NCI-H524 treated with DMSO at 0.1 percent for 48 hours (cell line): ENCODE measurements at regions not wholly inside any gene's neighbourhood (a gene's known extent, or its start where the extent isn't known, plus 50 kb on each side); places are given as distances from the start of the nearest gene placed in this dataset.

Experiments
- DNase-seq: peaks from one replicate; lab custom pipeline; 2025; lab: John Stamatoyannopoulos, UW

DNA sequence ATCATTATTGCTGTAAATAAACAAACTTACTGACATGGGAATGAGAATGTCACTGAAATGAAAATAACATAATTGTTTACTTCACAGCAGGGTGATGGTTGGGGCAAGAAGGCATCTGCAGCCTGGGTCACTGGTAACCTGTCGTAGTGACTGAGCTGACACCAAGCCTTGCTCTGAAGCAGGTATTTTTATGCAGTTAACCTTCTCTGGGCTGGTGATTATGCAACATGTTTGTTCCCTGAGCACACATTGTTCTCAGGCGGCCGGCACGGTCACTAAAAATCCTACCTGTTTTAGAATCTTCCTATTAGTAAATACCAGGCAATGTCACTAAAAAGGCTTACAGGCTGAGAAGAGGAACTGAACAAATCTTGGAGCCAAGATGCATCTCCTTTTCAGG is 157.7 kb upstream of the NR3C1 start:
- no peak for DNase-seq

DNA sequence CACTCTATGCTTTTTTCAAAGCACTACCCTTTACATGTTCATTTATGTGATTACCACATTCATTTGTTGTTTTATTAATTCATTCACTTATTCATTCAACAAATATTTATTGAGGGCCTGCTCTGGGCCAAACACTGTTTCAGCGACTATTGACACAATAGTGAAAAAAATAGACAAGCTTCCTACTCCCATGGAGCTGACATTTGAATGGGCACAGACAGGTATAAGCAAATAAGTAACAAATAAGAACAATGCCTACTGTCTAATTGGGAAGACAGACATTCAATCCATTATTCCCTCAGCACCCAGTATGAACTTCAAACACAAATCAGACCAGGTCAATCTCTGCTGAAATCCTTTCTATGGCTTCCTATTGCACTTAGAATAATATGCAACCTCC is 156.9 kb upstream of the NR3C1 start:
- no peak for DNase-seq

DNA sequence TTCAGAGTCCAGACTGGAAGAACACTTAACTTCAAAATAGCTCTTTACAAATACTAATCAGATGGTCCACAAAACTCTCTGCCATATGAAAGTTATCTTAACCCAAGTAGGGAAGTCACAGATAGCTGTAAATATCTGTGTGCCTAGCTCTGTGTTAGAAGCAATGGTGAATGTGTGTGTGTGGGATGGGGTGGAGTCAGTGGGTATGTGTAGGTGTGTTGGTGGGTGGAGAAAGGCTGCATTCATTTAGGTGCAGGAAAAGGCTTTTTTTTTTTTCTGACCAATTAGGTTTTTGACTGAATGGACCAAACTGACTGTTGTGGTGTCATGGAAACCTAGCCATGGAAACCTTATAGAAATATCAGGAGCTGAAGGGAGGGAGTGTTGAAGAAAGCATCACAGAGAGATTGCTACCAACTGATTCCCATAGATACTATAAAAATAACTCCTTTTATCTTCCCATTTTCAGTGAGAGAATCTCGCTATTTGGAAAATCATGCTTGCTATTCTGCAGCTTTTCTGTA is 156.2 kb upstream of the NR3C1 start:
- DNase-seq: no peak

DNA sequence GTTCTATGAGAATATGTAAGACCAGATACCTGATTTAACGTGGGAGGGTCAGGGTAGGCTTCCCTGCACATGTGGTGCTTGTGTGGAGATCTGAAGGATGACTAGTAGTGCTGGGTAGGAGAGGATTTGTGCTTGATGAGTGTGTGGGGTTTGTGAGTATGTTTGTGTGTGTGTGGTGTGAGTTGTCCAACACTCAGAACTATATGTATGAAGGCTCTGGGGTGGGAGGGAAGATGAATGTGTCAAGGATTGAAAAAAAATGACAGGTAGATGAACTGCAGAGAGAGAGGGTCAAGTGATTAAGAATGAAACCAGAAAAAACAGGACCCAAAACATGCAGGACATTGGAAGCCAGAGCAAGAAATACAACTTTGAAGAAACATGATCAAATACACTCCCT is 154.6 kb upstream of the NR3C1 start:
- DNase-seq: no peak

DNA sequence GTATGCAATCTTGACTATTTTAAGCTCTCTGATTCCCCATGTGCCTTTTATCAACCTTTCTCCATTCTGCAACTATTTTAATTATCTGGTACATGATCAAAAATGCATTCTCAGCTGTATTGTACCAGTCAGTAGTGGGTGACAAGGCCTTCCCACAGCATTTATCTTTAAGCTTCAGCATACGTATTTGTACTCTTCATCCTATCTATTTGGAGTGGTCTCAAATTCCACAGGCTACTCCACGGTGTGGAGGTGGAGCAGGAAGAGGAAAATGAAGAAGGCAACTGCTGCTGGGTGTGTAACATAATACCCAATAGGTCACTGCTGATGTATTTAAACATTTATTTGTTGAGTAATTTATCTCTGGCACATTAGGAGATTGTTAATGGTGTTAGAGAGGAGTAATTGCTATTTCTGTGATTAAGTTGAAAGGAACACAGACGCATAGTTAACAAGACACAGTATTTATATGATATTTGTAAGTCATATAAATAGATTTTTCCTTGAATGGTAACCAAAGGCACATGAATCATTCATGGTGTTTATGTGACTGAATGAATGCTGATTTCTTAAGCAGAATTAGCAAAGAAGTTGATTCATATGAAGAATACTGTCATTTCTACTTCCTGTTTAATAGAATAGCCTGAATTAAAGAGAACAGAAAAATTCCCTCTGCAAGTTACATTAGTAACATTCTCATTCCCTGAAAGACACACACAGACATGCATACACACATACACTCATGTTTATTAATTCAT is 153.8 kb upstream of the NR3C1 start:
- DNase-seq: peak; percentile 9

DNA sequence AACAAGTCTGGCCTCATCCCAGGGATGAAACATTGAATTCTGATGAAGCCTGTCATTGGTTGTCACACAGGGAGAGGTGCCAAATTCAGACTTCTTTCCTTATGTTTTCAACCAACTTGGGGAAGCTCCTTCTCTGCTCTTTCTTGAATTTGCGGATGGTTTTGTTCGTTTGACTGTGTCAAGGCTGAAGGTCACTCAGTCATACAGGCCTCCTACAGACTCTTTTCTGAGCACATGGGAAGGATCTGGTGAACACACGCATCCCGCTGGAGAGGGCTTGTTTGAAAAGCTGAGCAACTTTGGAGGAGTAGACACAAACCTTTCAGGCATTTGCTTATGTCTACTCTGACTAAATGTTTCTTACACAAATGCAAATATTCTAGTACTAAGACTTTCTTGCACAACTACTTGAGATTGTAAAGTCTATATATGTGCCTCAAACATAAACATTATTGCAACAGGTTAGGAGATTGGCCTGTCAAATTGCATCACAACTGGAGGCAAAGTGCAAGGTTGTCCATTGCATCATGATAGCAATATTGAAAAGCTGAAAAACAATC is 151.5 kb upstream of the NR3C1 start:
- DNase-seq: no peak

DNA sequence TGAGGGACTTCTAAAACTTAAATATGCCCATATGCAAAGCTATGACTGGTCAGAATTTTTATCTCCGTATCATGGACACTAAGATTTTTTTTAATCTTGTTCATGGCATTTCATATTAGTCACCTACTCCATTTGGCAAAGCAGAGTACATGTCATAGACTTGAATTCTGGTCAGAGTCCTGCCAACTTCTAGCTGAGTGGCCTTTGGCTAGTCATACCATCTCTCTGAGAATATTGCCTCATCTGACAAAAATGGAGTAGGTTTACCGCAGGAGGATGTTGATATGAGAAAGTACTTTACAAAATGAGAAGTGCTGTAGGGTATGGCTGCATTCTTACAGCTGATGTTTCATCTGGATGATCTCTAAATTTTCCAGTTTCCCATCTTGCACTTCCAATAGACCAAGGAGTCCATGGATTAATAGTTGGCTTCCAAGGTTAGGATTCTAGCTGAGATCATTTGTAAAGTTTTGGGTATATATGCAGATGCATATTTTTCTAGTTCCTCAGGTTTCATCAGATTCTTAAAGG is 150.8 kb upstream of the NR3C1 start:
- DNase-seq: no peak

DNA sequence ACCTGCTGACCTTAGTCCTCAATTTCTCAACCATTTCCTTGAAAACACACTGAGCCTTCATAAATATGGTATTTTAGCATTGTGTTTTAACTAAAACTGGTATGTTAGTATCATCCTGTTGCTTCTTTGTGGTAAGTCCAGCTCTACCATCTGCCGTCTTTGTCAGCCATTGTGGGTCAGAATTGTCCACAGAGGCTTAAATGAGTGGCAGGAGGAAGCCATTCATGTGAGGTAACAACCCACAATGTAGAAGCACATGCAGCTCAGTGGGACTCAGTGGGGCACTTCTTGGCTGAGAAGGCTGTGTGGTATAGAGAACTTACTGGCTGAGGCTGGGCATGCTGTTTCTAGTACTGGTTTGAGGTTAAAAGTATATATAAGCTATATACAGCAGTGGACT is 149.2 kb upstream of the NR3C1 start:
- DNase-seq: no peak

DNA sequence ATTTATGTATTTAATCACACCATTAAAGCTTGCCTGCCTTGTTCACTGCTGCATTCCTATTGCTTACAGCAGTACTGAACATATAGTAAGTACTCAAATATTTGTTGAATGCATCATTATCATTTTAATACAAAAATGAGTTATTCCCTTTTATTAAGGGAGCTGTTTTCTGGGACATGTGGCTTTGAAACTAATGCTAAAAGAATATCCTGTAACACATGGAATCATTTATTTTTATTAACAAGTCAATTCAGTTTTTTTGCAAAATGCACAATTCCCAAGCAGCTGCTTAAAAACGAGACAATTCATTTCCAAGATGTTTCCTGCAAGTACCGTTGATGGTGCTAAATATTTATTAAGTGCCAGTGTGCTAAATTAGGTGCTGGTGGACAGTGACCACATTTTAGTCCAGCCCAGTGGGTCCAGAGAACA is 148.3 kb upstream of the NR3C1 start:
- no peak for DNase-seq

DNA sequence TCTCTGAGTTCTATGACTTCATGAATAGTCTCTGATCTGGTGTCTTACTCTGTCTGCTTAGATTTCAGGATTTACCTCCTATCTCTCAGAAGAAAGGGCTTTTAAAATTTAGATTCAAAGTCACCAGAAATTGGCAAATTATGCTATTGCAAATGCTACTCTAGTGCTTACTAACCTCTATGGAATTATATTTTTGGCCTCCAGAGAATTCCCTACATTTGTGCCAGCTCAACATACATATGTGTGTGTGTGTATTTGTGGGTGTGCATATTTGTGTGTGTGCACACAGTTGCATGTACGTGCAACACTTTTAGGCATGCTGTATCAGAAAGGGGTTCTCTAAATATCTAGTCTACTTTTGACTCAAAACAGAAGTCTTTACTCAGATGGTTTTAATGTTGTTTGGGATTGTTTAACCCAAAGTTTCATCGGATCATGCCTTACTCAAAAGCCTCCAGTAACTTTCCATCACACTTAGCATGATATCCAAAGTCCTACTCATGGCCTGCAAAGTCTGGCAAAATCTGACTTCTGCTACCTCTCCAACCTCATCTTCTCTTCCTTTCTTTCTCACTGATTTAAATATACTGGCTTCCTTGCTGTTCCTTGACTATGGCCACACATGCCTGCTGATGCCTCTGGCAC is 147.6 kb upstream of the NR3C1 start:
- no peak for DNase-seq

DNA sequence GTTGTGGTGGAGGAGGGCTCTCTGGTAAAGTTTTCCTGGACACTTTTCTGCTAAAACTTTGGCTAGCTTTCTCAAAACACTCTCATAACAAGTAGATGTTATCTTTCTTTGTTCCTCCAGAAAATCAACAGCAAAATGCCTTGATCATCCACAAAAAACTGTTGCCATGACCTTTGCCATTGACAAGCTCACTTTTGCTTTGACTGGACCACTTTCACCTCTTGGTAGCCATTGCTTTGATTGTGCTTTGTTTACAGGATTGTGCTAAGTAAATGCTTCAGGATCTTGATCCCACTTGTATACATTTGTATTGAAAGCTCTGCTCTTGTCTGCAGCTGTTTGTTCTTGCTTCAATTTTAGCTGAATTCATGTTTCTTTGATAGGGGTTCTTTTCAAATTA is 143.9 kb upstream of the NR3C1 start:
- no peak for DNase-seq

DNA sequence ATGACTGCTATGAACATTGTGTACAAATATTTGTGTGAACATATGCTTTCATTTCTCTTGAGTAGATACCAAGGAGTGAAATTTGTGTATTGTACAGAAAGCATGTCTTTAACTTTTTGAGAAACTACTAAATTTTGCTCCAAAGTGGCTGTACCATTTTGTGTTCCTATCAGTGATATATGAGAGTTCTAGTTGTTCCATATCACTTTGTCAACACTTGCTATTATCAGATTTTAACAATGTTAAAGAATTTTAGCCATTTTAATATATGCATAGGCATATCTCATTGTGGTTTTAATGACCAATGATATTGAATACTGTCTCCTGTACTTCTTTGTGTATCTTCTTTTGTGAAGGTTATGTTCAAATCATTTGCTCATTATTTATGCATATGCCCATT is 142.9 kb upstream of the NR3C1 start:
- DNase-seq: no peak

DNA sequence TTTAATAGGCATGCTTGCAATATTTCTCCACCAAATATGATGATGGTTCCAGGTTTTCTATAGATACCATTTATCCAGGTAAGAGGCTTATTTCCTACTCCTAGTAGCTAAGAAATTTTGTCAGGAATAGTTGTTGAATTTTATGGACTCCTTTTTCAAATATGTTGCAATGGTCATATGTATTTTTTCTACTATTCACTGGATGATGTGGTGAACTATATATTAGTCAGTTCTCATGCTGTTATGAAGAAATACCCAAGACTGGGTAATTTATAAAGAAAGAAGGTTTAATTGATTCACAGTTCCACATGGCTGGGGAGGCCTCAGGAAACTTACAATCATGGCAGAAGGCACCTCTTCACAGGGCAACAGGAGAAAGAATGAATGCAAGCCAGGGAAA is 141.1 kb upstream of the NR3C1 start:
- no peak for DNase-seq

DNA sequence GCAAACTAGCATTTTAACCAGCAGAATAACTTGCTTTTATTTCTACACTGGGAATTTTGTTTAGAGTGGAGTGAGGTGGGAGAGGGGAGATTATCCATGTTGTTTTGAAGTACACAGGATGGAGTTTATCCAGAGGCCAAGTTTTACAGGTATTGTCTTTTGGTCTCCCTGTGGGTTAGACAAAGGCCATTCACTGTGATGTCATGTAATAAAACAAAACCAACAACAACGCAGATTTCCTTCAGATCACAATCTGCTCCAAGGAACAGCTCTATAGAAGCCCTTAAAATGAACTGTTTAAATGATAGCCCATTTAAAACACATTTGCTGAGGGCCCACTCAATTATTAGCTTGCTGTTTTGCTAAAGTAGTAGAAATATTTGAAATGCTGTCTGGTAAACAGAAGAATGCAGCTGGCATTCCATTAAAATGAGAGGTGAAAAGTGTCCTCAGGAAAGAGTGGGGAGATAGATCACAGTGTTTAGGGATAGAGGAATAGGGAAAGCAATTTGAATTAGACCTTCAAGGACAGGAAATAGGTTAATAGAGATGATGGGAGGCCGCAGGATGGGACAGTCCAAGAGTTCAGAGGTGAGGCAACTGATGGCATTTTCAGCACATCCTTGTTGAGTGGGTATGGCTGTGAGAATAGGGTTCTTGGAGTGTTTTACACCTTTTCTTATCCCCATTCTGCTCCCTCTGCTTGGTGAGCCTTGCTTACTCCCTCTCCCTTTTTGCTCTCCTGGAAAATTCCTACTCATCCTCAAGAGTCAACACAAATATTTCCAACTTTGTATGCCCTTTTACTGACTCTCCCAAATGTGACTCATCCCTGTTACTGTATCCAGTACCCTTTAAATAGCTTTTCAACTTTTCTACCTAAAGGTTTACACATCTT is 140.1 kb upstream of the NR3C1 start:
- no peak for DNase-seq

DNA sequence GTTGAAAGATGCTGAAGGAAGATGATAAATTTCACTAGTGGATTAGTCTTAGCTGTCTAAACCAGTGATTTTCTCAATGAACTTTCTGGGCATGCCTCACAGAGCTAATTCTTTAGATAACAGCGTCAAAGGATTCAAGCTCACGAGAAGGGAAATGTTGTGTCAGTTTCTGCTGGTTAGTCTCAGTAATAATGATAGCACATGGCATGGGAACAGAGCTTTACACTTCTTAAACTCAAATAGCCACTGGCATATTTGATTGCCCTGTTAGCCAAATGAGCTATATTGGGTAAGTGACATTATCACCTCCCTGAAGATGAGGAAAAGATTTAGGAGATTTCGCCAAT is 139.3 kb upstream of the NR3C1 start:
- DNase-seq: no peak

DNA sequence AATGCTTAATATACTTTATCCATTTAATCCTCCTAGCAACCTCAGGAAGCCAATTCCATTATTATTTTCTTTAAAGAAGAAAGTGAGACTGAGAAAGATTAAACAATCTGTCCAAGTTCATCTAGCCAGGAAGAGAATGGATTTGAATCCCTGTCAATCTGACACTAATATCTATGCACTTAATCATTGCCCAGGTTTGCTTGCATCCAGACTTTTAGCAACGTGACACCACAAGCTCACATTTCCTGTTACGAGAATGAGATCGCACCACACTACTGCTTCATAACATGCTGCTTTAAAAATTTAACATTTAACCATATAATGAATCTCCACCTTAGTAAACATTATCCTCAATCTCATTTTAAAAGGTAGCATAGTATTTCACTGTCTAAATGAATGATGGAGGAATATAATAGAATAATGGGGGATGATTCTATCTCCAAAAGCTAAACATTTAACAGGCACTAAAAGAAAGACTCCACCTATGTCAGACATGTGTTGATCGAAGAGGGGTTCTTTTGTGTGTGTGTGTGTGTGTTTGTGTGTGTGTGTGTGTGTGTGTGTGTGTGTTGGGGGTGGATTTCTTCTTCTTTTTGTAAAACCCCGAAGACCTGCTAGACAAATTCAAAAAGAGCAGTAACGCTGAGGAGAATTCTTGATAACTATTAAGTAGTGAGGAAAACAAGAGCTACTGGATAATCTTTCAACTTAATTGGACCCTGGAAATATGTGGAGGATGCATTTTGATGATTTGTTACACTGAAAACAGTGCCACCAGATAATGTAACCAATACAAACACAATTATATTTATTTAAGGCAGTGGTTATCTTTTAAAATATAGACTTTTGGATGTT is 138.7 kb upstream of the NR3C1 start:
- no peak for DNase-seq

DNA sequence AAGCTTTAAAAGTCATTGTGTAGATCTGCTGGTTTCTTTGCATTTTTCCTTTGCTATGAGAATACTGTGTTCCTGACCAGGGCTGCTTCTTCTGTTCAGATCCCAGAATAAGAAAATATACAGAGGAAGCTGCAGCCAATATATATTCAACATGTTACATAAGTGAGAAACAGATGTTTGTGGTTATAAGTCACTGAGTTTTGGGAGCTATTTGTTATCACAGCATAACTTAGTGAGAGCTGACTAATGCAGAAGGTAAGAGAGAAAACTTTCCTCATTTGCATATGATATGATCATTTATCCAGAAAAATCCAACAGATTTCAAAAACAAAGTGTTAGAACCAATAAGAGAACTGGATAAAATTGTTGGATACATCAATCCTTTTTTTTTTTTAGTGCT is 136.3 kb upstream of the NR3C1 start:
- no peak for DNase-seq

DNA sequence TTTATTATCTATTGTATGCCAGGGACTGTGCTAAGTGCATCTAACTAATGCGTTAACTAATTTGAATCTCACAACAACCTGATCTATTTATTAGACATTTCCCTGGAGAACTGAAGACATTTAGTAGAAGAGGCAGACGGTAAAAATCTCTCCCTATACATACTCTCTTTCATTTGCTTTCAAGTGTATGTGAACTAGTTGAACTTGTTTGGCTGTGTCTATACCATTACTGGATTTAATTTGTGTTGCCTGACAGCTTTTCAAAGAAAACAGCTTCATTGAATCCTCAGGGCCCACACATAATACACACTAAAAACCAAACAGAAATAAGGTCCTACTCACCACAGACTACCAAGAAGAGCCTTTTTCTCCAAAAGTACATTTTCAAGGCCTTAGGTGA is 133.6 kb upstream of the NR3C1 start:
- no peak for DNase-seq

DNA sequence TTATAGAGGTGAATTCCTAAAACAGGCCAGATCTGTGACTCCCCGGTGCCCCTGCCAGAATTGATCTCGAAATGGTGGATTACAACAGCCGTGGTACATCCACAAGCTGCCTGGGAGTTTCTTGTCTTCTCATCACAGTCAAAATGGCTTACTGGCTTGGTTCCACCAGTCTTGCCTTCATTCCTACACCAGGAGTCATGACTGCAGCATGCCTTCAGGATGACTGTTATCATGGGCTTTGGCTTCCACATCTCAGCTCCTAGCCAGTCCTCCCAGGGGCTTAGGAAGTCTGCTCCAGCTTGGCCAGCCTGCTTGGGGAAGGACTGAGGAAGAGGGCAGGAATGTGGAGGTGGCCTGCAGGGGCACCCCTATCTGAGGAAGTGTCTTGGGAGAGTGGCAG is 132.9 kb upstream of the NR3C1 start:
- no peak for DNase-seq

DNA sequence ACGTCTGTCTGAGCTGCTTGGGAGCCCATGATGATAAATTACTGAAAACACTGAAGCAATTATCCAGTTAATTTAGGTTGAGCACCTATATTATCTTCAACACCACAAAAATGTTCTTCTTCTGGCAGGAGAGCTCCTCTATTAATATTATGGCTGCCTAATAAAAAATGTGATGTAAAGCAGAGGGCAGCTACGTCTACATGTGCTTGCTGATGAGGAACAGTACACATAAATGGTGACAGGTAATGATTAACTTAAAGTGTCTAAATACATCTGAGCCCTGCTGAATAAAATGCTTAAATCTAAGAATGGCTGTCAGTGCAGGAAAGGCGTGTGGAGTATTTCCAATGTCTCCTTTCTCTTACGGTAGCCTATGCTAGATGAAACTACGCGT is 131.3 kb upstream of the NR3C1 start:
- no peak for DNase-seq
